Left ventricle myocardium superior (tissue), 1 donor: ENCODE measurements at regions not wholly inside any gene's neighbourhood (a gene's known extent, or its start where the extent isn't known, plus 50 kb on each side); places are given as distances from the start of the nearest gene placed in this dataset.
A peak's percentile ranks its signal among the peaks of the same experiment; 100 is the strongest.
"Not testable (repeated sequence)": the region's sequence is repeated elsewhere in the genome, so short reads cannot be mapped to it uniquely, and the experiment has no call there.

ENCODE experiments used
- ATAC-seq: fragments of 200-7000 bp; cut with Tn5 transposase; one replicate; pipeline ENCODE4 v1.9.1; 2020; ENCODE audit warnings: mild to moderate bottlenecking, moderate library complexity
- DNase-seq: peaks from one replicate; pipeline ENCODE4 v3.0.0-alpha.2; 2020
- intact Hi-C: fragments of 100-400 bp; cut with micrococcal nuclease; formaldehyde crosslinking; loops from one replicate; pipeline ENCODE4 v1.11.0; 2022
- donor health status: DM: no; HTN: yes; CAD: no; lungs with severe emphysema.

DNA sequence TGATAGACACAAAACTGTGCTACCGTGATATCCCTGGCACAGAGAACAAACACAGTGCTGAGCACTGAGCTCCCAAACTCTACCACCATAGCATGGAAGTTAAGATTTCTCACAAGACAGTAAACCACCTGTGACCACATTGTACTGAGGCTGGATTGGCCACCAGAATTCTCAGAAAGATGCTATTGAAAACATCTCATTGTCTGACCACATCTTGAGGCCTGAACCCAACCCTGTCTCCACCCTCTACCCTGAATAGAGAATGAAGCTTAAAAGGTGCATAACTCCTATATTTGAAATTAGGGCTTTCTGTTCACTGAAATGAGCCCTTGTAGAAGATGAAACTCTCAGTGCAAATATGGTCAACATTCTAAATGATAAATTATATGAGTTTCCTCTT lies 281.3 kb upstream of the NPAP1 start:
- ATAC-seq (no peak), DNase-seq (no peak)
- intact Hi-C loops: no loop called here

DNA sequence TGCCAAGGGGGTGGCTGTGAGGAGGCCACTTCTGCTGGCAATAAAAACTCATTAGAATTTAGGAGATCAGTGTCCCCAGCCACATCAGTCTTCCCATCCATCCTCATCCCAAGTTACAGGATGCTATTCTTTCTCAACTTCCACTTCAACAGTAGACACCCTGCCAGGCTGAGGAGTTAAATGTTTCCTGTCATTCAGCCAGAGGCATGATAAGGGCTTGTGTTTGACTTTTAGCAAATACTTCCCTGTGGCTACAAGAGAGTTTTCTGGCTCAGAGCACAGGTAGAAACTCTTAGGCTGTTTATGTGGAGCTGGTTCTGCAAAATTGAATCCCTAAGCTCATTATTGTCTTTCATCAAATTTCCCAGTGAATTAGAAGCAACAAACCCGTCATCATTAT lies 262.9 kb upstream of the NPAP1 start:
- DNase-seq, intact Hi-C loops, ATAC-seq: not testable (repeated sequence)

DNA sequence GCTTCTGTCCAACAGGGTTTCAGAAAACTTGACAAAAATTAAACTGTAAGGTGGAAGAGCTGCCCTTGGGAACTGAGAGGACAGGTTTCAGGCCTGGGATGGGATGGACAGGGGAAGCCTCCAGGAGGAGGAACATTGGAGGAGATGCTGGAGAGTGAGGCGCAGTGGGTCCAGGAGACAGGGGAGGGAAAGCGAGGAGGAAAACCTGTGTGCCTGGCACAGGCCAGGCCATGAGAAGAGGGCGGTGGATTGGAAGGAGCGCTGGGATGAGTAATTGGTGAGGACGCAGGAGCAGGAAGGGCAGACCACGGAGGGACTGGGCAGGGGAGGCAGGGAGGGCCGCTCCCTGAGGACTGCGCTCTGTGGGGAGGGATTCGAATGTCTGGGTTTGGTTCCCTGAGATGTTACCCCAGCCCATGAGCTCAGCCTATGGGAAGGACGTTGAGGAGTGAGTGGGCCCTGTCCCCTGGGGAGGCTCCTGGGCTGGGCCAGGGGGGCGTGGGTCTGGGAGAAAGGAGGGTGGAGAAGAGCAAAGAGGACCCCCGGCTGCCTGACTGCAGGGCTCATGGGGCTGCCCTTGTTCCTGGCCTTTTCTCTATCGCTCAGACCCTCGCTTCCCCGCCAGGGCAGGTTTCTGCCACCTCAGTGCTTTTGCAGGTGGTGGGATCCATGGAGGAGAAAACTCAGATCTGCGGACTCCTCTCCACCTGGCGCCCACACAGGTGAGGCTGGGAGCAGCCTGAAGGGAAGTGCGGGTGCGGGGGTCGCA lies 249.1 kb upstream of the NPAP1 start:
- ATAC-seq, intact Hi-C loops, DNase-seq: not testable (repeated sequence)

DNA sequence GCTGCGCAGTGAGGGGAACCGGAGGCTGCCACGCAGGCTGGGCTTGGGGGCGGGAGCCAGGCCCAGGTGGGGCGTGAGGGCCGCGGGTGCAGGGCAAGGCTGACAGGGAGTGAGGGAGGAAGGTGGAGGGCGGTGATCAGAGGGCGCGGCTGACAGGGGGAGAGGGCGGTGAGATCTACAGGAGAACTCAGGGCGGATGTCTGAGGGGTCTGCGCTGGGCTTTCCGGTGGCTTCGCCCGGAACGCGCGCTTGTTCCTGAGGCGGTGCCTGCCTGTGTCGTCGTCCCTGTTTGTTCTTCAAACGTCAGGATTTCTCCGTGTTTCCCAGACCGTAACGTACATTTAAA lies 248.5 kb upstream of the NPAP1 start:
- ATAC-seq, intact Hi-C loops, DNase-seq: not testable (repeated sequence)

DNA sequence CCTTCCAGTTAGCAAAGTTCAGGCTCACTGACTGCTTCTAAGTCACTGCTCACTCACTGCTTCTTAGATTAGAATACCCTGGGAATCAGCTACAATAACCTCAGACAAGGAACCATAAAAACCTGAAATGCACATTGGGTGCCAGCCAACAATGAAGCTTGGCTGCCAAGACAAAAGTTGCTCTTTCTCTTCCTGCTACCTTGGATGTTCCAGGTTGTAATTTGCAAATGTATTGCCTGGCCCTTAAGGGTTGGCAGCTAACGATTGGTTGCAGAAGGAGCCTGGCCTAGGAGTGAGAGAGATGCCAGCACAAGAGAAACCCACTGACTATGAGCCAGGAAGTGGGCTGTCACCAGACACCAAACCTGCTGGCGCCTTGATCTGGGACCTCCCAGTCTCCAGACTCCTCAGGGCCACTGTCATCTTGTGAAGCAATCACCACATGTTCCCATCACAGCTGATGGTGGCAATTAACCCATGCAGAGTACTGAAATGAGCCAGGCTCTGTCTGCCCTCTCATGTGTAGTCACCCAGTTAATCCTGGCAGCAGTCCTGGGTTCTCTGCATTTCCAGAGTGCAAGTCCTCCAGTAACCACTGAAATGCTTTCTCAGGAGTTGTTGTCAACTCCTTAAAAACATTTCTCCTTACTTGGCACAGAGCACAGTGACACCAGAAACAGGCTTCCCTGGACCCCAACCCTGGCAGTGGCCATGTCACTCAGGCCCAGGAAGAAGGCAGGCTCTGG lies 240.3 kb upstream of the NPAP1 start:
- ATAC-seq, DNase-seq, intact Hi-C loops: not testable (repeated sequence)

DNA sequence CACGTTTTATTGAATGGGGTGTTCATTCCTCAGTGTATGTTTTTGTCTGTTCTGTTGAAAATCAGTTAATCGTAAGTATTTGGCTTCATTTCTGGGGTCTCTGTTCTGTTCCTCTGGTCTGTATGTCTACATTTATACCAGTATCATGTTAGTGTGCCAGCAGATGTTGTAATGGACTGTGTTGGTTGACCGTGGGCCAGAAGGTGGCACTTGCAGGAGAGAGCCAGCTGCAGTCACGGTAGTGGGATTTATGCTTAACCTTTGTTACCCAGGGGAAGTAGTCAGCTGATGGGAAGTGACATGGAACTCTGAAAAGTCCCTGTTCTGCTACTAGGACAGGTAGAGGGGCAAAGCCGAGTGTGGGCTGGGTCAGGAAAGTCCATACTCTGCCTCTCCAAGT lies 238.3 kb upstream of the NPAP1 start:
- ATAC-seq, intact Hi-C loops: not testable (repeated sequence)

DNA sequence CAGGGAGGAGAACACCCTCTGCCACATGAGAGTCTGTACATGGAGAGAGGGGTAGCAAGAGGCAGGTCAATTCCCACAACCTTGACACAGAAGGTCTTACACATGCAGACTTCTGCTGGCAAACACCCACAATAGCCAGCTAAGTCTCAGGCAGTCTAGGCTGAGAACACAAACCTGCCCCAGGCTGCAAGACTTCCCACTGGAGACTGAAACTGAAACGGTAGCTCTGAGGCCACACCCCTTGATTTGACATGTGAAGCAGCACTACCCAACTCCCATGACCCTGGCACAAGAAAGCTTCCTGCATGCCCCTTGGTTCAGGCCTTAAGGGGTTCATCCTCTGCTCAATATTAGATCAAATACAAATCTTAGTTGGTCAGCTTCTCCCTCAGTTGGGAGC lies 237.8 kb upstream of the NPAP1 start:
- DNase-seq, intact Hi-C loops, ATAC-seq: not testable (repeated sequence)

More for the DNA sequence above, 238.3 kb upstream of the NPAP1 start:
- DNase-seq: not testable (repeated sequence)

DNA sequence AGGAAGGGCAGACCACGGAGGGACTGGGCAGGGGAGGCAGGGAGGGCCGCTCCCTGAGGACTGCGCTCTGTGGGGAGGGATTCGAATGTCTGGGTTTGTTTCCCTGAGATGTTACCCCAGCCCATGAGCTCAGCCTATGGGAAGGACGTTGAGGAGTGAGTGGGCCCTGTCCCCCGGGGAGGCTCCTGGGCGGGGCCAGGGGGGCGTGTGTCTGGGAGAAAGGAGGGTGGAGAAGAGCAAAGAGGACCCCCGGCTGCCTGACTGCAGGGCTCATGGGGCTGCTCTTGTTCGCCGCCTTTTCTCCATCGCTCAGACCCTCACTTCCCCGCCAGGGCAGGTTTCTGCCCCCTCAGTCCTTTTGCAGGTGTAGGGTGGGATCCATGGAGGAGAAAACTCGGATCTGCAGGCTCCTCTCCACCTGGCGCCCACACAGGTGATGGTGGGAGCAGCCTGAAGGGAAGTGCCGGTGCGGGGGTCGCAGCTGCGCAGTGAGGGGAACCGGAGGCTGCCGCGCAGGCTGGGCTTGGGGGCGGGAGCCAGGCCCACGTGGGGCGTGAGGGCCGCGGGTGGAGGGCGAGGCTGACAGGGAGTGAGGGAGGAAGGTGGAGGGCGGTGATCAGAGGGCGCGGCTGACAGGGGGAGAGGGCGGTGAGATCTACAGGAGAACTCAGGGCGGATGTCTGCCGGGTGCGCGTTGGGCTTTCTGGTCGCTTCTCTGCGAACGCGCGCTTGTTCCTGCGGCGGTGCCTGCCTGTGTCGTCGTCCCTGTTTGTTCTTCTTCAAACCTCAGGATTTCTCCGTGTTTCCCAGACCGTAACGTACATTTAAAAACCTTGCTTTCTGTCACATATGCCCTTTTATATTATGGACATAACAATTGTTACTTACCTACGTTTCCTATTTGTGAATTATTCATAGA lies 198.2 kb upstream of the NPAP1 start:
- ATAC-seq, intact Hi-C loops, DNase-seq: not testable (repeated sequence)

DNA sequence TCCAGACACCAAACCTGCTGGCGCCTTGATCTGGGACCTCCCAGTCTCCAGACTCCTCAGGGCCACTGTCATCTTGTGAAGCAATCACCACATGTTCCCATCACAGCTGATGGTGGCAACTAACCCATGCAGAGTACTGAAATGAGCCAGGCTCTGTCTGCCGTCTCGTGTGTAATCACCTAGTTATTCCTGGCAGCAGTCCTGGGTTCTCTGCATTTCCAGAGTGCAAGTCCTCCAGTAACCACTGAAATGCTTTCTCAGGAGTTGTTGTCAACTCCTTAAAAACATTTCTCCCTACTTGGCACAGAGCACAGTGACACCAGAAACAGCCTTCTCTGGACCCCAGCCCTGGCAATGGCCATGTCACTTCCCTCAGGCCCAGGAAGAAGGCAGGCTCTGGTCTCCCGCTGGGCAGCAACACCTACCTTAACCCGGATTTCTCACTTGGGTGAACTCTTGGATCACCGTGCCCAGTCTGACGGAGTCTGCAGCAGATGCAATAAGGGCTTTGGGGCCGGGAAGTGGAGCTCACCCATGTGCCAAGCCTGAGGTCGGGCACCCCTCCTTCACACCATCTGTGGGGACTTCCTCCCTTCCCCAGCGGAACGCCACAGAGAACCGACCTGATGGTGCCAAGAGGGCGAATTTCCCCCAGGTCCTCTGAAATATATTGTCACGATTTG lies 189.5 kb upstream of the NPAP1 start:
- peak; percentile 36 for ATAC-seq
- intact Hi-C loops, DNase-seq: not testable (repeated sequence)

DNA sequence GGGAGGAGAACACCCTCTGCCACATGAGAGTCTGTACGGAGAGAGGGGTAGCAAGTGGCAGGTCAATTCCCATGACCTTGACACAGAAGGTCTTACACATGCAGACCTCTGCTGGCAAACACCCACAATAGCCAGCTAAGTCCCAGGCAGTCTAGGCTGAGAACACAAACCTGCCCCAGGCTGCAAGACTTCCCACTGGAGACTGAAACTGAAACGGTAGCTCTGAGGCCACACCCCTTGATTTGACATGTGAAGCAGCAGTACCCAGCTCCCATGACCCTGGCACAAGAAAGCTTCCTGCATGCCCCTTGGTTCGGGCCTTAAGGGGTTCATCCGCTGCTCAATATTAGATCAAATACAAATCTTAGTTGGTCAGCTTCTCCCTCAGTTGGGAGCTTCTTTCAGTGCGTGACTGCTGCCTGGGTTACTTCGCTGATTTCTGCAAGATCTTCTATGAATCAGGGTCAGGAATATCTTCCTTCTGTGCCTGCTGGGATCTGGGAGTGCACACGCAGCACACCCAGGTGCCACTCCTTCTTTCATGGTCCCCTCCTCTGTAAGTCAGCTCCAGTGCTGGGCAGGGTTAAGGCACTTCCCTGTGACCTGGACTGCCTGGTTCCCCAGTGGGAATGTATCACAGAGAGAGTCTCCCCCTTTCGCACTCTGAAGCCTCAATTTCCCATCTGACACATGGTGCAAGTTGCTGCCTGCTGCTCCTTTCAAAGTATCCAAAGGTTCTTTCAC lies 187.2 kb upstream of the NPAP1 start:
- intact Hi-C loops, DNase-seq, ATAC-seq: not testable (repeated sequence)

DNA sequence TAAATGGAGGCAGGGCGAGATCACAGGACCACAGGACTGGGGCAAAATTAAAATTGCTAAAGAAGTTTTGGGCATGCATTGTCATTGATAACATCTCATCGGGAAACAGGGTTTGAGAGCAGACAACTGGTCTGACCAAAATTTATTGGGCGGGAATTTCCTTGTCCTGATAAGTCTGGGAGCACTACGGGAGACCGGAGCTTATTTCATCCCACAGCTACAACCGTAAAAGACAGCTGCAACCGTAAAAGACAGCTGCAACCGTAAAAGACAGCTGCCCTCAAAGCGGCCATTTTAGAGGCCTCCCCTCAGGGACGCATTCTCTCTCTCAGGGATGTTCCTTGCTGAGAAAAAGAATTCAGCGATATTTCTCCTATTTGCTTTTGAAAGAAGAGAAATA lies 170.4 kb upstream of the NPAP1 start:
- ATAC-seq, intact Hi-C loops: not testable (repeated sequence)

DNA sequence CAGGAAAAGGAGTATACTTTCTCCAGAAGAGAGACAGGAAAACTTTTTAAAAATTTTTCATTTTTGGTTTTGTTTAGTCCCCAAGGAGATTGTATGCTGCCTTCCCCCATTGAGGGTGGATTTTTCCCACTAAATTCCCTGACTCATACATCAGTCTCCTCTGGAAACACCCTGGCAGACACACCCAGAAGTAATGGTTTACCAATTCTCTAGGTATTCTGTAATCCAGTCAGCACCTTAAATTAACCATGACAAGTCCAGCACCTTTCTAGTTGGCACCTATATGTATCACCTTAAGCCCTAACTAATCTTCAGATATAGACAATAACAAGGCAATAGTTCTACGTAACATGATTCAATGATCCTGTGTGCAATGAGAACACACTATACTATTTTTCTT lies 165.9 kb upstream of the NPAP1 start:
- ATAC-seq, DNase-seq, intact Hi-C loops: not testable (repeated sequence)

More for the DNA sequence above, 170.4 kb upstream of the NPAP1 start:
- DNase-seq: not testable (repeated sequence)

DNA sequence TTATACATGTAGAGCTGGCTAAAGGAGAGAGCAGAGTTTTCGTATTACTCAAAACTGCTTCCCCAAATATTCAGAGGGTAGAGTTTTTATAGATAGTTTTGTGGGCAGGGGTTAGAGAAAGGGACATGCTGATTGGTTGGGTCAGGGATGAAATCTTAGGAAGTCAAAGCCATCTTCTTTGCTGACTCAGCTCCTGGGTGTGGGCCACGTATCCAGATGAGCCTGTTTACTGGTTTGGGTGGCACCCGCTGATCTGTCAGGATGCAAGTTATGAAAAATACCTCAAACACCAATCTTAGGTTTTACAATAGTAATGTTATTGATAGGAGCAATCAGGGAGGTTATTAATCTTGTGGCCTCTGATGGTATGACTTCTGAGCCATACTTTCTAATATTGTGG lies 164.0 kb upstream of the NPAP1 start:
- DNase-seq, intact Hi-C loops, ATAC-seq: not testable (repeated sequence)

DNA sequence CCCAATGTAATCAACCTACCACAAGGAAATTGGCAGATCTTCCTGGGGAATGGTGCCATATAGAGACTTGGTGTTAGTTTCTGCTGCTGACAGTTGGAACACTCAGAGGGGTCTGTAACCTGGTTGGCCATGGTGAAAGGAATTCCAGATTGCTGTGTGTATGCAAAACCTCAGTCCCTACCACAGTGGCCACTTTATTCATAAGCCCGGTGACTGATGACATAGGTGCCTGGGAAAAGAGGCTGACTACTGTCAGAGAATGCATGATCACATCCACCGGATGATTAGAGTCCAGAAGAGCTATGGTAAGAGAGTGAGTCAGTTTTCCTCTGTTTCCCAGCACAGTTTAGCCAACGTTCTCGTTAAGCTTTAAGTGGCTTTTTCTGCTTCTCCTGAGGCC lies 156.8 kb upstream of the NPAP1 start:
- intact Hi-C loops, DNase-seq, ATAC-seq: not testable (repeated sequence)

DNA sequence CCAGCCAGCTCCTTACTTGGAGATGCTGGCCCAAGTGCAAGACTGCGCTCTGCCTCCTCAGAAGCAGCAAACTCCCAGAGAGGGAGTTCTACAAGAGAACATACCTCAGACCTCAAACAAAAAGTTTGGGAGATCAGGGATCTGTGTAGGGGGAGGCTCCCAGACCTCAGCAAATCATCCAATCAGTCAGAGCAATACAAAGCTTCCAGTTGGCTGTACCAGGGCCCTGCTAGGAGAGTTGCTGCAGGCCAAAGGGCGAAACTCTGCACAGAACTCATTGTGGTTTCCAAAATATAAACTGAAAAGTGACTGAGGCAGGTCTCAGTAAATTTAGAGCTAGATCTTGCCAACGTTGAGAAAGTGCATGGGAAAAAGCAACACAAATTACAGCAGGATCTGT lies 144.3 kb upstream of the NPAP1 start:
- ATAC-seq, DNase-seq, intact Hi-C loops: not testable (repeated sequence)

DNA sequence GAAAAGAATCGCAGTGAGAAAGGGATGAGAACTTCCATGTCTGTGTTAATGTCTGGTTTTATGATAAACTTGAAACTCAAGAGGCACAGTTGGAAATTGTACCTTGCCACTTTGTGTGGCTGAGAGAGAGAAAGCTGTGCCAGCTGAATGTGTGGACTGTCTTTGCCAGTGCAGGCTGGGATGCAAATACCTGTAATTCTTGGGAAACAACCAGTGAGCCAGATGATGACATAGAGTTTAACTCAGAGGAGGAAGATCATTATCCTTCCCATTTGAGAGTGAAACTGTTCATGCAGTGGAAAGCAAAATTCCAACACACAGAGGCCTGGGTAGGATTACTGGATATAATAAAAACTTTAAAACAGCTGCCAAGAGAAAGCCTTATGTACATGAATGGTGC lies 141.5 kb upstream of the NPAP1 start:
- intact Hi-C loops, ATAC-seq, DNase-seq: not testable (repeated sequence)

DNA sequence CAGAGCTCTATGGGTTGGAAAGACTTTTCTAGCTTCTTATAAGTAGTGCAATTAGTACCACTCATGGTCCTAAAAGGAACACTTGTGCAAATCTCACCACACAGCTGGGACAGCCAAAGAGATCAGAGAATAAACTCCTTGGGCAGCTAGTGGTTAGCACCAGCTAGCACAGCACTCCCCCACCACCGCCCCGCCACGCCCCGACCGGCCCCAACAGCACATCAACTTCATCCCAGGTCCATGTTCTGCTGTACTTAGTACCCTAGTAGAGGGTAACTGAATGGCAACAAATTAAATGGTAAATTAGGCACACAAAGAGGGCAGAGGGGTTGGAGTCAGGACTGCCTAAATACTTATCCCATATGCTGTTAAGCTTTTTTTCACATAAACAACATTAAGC lies 118.3 kb upstream of the NPAP1 start:
- DNase-seq, intact Hi-C loops, ATAC-seq: not testable (repeated sequence)

DNA sequence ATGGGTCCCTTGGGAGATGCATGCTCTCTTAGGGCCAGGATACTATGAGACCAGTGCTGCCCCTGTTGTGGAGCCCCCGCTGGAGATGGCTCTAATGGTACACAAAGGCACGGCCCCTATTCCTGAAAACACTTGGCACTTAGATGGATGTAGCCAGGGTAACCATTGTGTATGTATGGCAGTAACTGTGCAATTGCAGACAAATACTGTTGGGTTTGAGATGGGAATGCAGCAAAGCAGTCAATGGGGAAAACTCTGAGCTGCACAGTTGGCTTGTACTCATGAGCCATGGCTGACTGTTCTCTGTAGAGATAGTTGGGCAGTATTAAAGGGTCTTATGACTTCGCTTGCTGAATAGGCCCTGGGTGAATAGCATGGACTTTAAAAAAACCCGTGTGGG lies 67.9 kb upstream of the NPAP1 start:
- intact Hi-C loops: no loop called here
- ATAC-seq (no peak), DNase-seq (no peak)
